Hepatocyte (in vitro differentiated cells): ENCODE measurements at regions not wholly inside any gene's neighbourhood (a gene's known extent, or its start where the extent isn't known, plus 50 kb on each side); places are given as distances from the start of the nearest gene placed in this dataset.

Experiments
- DNase-seq: peaks from one replicate; pipeline ENCODE4 v3.0.0-alpha.2; 2016; ENCODE audit warnings: low spot score
- H2AFZ ChIP-seq: fragments of 200-600 bp; sonication (generic); 2 replicates; pipeline ENCODE4 v1.6.0; 2016; ENCODE audit warnings: antibody characterized with exemption, mild to moderate bottlenecking
- H3K27ac ChIP-seq: fragments of 200-600 bp; sonication (generic); 2 replicates; pipeline ENCODE4 v1.5.1; 2016; ENCODE audit warnings: mild to moderate bottlenecking
- H3K27me3 ChIP-seq: fragments of 200-600 bp; sonication (generic); 2 replicates; pipeline ENCODE4 v1.6.1; 2016
- H3K36me3 ChIP-seq: fragments of 200-600 bp; sonication (generic); replicated peaks from 2 replicates; pipeline ENCODE4 v1.5.1; 2016; ENCODE audit warnings: low read depth; ENCODE audit not compliant: insufficient read depth
- H3K4me1 ChIP-seq: fragments of 200-600 bp; sonication (generic); 2 replicates; pipeline ENCODE4 v1.5.1; 2016; ENCODE audit warnings: mild to moderate bottlenecking, moderate library complexity; ENCODE audit not compliant: insufficient read depth
- H3K4me2 ChIP-seq: fragments of 200-600 bp; sonication (generic); 2 replicates; pipeline ENCODE4 v1.6.0; 2016
- H3K4me3 ChIP-seq: fragments of 200-600 bp; sonication (generic); 2 replicates; pipeline ENCODE4 v1.5.1; 2016; ENCODE audit warnings: mild to moderate bottlenecking
- H3K79me2 ChIP-seq: fragments of 200-600 bp; sonication (generic); 2 replicates; pipeline ENCODE4 v1.6.0; 2017; ENCODE audit warnings: mild to moderate bottlenecking
- H3K9me2 ChIP-seq: fragments of 200-600 bp; sonication (generic); replicated peaks from 2 replicates; pipeline ENCODE4 v1.6.0; 2017; ENCODE audit warnings: mild to moderate bottlenecking; ENCODE audit not compliant: insufficient read depth
- H3K9me3 ChIP-seq: fragments of 200-600 bp; sonication (generic); 2 replicates; pipeline ENCODE4 v1.5.1; 2016; ENCODE audit warnings: low read depth, mild to moderate bottlenecking
- H4K20me1 ChIP-seq: fragments of 200-600 bp; sonication (generic); 2 replicates; pipeline ENCODE4 v1.6.0; 2016; ENCODE audit warnings: mild to moderate bottlenecking; ENCODE audit not compliant: insufficient read depth, poor library complexity, severe bottlenecking
- CTCF ChIP-seq: fragments of 200-600 bp; sonication (generic); IDR thresholded peaks from 2 replicates; pipeline ENCODE4 v1.5.1; 2016; ENCODE audit warnings: antibody characterized with exemption, mild to moderate bottlenecking; ENCODE audit not compliant: poor library complexity
- EZH2 ChIP-seq: fragments of 200-600 bp; sonication (generic); IDR thresholded peaks from 2 replicates; pipeline ENCODE4 v1.6.1; 2016; ENCODE audit warnings: antibody characterized with exemption, mild to moderate bottlenecking, borderline replicate concordance
- EZH2phosphoT487 ChIP-seq: fragments of 200-600 bp; sonication (generic); IDR thresholded peaks from one replicate; pipeline ENCODE4 v1.6.1; 2018; ENCODE audit warnings: antibody characterized with exemption, mild to moderate bottlenecking, low read depth, moderate library complexity; ENCODE audit not compliant: unreplicated experiment, severe bottlenecking
- WGBS: methylation state at CpG from one replicate; pipeline ENCODE4 v1.1.6; 2016; ENCODE audit warnings: low lambda C conversion rate; ENCODE audit errors: missing lambda C conversion rate; 5-methylcytosine and 5-hydroxymethylcytosine counted together

GRCh38 chr11:38246451-38246850 is 1648.4 kb upstream of the RAG2 start:
- no peaks in the 10 kb centered on the region for H3K36me3 ChIP-seq
- no peaks in the 10 kb centered on the region for H3K27me3 ChIP-seq
- 88% methylated on average over 1 of the region's 1 CpG for WGBS
- H3K4me3 ChIP-seq: no peak overlapping the region
- DNase-seq: no peak
- no peaks in the 10 kb centered on the region for H3K9me2 ChIP-seq
- no peak overlapping the region for H2AFZ ChIP-seq
- no peaks in the 10 kb centered on the region for H3K9me3 ChIP-seq
- H3K27ac ChIP-seq: no peak overlapping the region
- TF ChIP-seq CTCF (no peak), EZH2phosphoT487 (no peak), EZH2 (no peak)
- H3K79me2 ChIP-seq: no peaks in the 10 kb centered on the region
- no peak overlapping the region for H3K4me2 ChIP-seq
- H3K4me1 ChIP-seq: no peaks in the 10 kb centered on the region
- H4K20me1 ChIP-seq: no peaks in the 10 kb centered on the region

DNA sequence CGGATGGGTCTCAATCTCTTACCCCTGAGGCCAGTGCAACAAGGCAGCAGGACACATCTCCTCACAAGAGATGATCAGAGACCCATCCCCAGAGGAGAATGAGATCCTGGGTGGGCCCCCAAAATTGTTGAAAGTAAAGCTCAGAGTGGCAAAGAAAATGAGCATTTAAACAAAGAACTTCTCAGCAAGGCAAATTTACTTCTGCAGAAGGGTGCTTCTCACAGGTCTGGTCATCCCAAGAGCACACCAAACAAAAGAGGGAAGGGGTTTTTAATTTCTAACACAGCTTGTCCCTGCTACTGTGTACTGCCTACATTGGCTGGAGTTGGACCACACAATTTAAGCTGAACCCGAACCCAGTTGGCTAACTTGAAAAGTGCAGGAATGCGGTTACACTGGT is 1628.6 kb upstream of the RAG2 start:
- Histone ChIP-seq H3K9me2 (no peaks in the 10 kb centered on the region), H3K9me3 (no peaks in the 10 kb centered on the region), H3K4me1 (peaks cover 7% of the 10 kb centered on the region), H3K27ac (peak overlapping the region; percentile 41), H3K36me3 (no peaks in the 10 kb centered on the region), H4K20me1 (no peaks in the 10 kb centered on the region), H3K4me3 (no peak overlapping the region), H3K79me2 (no peaks in the 10 kb centered on the region), H2AFZ (no peak overlapping the region), H3K27me3 (no peaks in the 10 kb centered on the region), H3K4me2 (peak overlapping the region; percentile 1)
- DNase-seq: no peak
- TF ChIP-seq EZH2 (no peak), CTCF (no peak), EZH2phosphoT487 (no peak)
- WGBS: 41% methylated on average over 3 of the region's 3 CpGs

- Histone ChIP-seq H3K36me3 (no peaks in the 10 kb centered on the region), H2AFZ (no peak overlapping the region), H3K9me2 (no peaks in the 10 kb centered on the region), H4K20me1 (no peaks in the 10 kb centered on the region), H3K4me3 (no peak overlapping the region), H3K9me3 (no peaks in the 10 kb centered on the region), H3K4me2 (peak overlapping the region; percentile 26), H3K27ac (no peak overlapping the region), H3K79me2 (no peaks in the 10 kb centered on the region), H3K27me3 (no peaks in the 10 kb centered on the region), H3K4me1 (no peaks in the 10 kb centered on the region)
- DNase-seq: no peak
- WGBS: 34% methylated on average over 2 of the region's 2 CpGs
- no peak for TF ChIP-seq CTCF
- no peak for TF ChIP-seq EZH2phosphoT487
- no peak for TF ChIP-seq EZH2
These were observed 1623.3 kb upstream of the RAG2 start for GRCh38 chr11:38221295-38221694.

DNA sequence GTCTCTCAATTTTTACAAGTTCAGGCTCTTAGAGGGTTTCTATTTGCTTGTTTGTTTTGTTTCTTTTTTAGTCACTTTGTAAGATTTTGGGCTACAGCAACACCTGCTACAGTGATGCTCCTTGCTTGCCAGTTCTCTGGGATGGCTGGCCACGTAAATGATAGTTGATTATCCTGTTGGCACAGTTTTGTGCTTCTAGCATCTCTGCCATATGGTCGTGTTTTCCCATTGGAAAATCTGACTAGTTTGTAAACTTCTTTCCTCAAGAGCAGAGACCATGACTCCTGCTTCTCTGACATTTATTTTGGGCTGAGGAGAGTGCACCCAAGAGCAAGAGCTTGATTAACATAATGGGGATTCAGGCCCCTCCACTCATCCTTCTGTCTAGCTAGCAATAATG is 1621.6 kb upstream of the RAG2 start:
- no peaks in the 10 kb centered on the region for H3K9me3 ChIP-seq
- TF ChIP-seq EZH2 (no peak), EZH2phosphoT487 (no peak), CTCF (no peak)
- no peak overlapping the region for H3K4me2 ChIP-seq
- H2AFZ ChIP-seq: no peak overlapping the region
- no peak overlapping the region for H3K27ac ChIP-seq
- H4K20me1 ChIP-seq: no peaks in the 10 kb centered on the region
- no peaks in the 10 kb centered on the region for H3K36me3 ChIP-seq
- no peaks in the 10 kb centered on the region for H3K79me2 ChIP-seq
- H3K27me3 ChIP-seq: no peaks in the 10 kb centered on the region
- H3K4me1 ChIP-seq: no peaks in the 10 kb centered on the region
- DNase-seq: no peak
- no peaks in the 10 kb centered on the region for H3K9me2 ChIP-seq
- 84% methylated on average over 2 of the region's 2 CpGs for WGBS
- H3K4me3 ChIP-seq: no peak overlapping the region
